ENCODE measurements at regions not wholly inside any gene's neighbourhood (a gene's known extent, or its start where the extent isn't known, plus 50 kb on each side); places are given as distances from the start of the nearest gene placed in this dataset.
"Not testable (repeated sequence)": the region's sequence is repeated elsewhere in the genome, so short reads cannot be mapped to it uniquely, and the experiment has no call there.

DNA sequence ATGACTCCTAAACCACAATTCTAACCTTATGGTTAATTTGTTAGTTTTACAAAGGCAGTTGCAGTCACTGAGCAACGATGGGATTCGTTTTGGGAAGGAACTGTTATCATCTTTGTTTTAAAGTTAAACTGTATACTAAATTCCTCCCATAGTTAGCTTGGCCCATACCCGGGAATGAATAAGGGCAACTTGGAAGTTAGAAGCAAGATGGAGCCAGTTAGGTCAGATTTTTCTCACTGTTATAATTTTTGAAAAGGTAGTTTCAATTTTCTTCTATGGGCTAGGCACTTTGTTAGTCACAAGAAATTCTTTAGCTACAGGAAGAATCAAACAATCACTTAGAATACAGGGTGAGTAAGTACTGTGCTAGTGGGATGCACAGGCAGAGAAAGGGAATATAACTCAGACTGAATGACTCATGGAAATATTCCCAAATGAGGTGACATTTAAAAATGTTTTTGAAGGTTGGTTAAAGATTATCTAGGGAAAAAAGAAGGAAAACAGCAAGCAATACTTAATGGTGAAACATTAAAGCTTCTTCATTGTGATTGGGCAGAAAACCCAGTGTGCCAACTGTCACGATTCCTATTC is 153.6 kb downstream of the MAGEB17 start:
- no peak for DNase-seq (ENCODE audit: low read depth in 2 of 2)

DNA sequence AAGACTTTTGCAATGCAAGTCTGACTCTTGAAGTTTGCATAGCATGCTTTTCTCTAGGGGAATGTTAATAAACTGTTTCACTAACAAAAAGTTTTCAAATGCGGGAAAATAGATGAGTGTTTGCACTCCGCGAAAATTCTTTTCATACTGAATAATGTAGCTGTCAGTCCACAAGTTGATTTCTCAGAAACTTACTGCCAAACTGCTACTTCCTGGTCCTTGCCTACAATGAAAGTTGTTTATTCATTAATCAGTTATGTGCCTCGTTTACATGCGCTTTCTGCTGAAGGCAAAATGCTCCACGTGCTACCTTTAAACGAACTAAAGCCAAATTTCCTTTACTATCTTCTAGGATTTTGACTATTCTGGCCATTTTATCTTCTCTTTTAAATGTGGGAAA is 166.2 kb downstream of the MAGEB17 start:
- no peak for DNase-seq (ENCODE audit: low read depth in 2 of 2)

- no peak for DNase-seq (ENCODE audit: low read depth in 2 of 2)
These were observed 167.9 kb downstream of the MAGEB17 start for GRCh38 chrX:16335181-16335580.

DNA sequence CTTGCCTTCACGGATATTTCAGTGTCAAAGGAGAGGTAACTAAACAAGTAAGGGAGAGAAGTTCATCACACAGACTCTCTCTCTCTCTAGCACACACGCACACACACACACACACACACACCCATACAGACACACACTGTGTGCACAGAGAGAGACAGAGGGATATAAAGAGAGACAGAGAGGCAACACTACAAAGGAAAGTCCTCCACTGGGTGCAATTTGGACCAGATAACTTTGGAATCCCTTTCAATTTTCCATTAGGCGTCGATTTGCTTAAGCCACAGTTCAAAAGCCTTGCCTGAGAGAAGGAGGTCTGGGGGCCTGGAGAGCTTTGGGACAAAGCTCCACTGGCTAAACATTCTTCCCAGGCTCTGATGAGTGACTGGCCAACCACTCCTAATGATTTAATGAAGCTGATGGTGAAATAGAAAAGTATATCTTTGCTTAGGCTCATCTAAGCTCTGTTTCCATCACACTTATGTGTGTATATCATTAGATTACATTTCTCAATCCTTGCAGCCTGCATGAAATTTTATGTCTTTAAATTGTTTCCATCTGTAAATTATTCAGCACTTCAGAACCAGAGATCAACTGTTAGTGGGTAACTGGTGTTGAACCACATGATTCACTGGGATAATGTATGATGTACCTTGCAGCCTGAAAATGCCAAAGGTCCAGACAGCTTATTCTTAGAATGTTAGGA is 180.8 kb downstream of the MAGEB17 start:
- no peak for DNase-seq (ENCODE audit: low read depth in 2 of 2)

GRCh38 chrX:16357902-16358301 is 190.6 kb downstream of the MAGEB17 start:
- no peak for DNase-seq (ENCODE audit: low read depth in 2 of 2)

GRCh38 chrX:16360056-16360455 is 192.8 kb downstream of the MAGEB17 start:
- not testable (repeated sequence) for DNase-seq (ENCODE audit: low read depth in 2 of 2)

DNA sequence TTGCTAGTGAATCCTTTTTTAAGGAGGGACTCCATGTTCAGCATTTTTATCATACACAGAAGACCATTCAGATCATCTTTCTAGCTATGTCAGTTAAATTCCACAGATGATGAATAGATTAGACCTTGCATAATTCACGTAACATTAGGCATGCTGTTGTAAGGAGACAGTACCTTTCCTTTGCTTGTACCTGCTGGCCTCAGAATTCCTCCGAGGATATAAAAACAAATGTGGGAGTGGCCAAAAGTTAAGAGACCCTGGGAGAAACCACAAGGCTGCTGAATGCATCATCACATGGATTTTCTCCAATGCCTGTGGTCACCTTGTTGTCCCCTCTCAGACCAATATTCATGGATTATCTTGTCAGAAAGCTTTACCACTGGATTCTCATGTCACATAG is 201.4 kb downstream of the MAGEB17 start:
- DNase-seq (ENCODE audit: low read depth in 2 of 2) = no peak

DNA sequence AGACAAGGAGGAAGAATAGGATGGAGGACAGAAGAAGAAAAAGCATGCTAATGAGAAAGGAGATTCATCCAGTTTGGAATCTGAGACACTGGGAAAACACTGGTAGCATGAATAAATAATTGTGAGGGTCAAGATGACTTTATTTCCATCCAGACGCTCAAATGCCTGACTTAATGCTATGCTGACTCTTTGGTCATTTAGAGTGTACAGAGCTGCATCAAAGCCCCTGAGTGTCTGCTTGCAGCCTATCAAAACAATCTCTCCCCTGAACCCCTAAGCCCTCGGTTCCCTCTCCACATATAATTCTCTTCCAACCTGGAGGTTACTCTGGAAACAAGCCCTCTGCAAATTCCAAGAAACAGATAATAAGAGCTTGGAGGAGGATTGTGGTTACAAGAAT is 208.8 kb downstream of the MAGEB17 start:
- no peak for DNase-seq (ENCODE audit: low read depth in 2 of 2)

DNA sequence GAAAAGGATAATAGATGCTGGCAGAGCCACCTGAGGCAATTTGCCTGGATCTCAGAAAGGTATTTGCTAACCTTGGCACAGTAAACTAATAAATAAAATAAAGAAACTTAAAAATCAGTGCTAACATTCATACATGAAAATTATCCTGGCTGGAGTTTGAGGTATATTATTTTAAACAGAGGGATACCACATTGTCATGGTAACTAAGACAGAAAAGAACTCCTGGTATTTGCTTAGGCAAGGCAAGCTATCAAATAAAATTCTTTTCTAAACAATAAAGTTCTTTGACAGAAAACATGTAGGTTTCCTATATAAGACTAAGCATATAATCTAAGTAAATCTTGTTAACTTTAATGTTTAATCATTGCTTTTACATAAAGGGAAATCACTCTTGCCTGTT is 218.8 kb downstream of the MAGEB17 start:
- no peak for DNase-seq (ENCODE audit: low read depth in 2 of 2)

DNA sequence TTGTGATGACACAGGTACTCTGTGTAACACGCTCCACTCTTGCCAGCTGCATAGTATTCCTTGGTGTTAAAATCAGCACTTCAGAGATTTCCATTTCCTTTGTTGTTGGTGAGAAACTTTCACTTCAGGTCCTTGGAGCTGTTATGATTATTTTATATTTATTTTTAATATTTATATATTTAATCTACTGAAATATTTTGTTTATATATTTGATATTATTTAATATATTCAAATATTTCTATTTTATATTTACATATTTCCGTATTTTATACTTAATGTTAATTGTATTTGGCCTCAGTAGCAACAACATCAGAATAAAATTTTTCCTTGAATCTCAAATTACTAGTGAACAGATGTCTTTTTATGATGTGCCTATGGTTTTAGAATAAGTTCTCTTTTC is 225.3 kb downstream of the MAGEB17 start:
- DNase-seq (ENCODE audit: low read depth in 2 of 2) = no peak

DNA sequence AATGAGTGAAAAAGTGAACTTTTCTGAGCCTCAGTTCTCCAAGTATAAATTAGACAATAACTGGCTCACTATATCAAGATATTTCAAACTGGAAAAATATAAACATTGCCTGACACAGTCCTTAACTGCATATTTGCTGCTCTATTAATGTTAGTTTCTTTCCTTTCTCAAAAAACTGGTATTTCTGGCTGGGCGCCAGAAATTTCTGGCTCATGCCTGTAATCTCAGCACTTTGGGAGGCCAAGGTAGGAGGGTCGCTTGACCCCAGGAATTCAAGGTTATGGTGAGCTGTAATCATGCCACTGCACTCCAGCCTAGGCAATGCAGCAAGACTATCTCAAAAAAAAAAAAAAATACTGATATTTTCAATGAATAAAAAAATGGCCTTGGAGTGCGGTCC is 227.0 kb downstream of the MAGEB17 start:
- no peak for DNase-seq (ENCODE audit: low read depth in 2 of 2)

DNA sequence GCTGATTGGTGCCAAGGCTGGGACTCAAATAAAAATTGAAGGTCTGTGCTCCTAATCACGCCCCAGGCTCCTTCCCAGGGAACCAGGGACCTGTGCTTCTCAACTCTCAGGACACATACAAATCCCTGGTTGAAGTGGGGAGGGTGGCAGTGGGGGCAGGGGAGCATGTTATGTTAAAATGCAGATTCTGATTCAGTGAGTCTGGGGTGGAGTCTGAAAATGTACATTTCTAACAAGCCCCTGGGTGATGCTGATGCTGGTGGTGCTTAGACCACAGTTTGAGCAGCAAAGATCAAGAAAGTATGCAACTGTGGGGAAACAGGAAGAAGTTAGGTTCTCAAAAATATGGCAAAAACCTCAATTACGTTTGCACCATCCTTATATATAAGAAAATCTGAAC is 236.5 kb downstream of the MAGEB17 start:
- no peak for DNase-seq (ENCODE audit: low read depth in 2 of 2)

DNA sequence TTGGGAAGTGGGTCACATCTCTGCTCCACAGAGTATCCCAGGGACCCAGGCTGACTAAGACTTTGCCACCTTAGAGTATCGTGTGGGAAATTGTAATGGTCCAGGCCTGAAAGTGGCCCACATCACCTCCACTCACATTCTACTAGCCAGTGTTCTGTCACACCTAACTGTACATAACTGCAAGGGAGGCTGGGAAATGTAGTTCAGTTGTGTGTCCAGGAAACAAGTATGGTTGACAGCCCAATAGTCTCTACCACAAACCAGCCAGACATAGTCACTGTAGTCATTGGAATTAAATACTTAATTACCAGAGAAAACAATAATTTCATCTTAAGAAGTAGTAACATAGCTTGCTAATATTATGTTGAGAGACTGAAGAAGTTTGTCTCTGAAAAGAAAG is 233.4 kb upstream of the S100G start:
- no peak for DNase-seq (ENCODE audit: low read depth in 2 of 2)

GRCh38 chrX:16418650-16419049 is 231.3 kb upstream of the S100G start:
- DNase-seq (ENCODE audit: low read depth in 2 of 2) = no peak

DNA sequence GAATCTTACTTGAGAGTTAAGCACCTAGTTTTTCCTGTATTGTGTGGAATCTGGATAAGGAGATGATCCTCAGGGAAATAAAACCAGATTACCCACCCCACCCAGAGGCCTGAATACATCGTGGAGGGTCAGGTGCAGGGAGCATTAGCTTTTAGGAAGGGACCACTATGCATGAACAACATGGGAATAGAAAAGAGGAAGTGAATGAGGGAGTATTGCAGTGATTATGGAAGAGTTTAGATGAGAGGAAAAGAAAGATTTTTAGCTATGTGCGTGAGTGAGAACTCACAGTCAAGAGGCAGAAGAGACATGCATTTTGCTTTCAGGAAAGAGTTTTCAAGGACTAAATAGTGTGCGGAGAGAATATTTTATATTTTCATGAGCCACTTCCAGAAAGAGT is 222.3 kb upstream of the S100G start:
- DNase-seq (ENCODE audit: low read depth in 2 of 2) = no peak

GRCh38 chrX:16429406-16429805 is 220.6 kb upstream of the S100G start:
- DNase-seq (ENCODE audit: low read depth in 2 of 2) = no peak

DNA sequence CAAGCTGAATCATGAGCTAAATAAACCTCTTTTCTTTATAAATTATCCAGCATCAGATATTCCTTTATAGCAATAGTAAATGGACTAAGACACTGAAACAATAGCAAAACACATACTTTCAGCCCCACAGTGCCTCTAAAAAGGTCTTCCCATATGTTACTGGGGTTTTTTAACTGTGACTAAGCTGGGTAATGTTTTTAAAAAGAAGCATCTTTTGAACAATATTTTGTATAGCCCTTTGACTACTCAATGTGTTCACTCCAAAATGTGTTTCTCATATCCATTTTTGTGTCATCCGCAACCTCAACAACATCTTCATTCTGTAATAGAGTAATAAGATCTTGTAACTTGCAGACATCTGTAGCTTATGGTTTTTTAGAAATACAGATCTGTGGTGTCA is 218.7 kb upstream of the S100G start:
- no peak for DNase-seq (ENCODE audit: low read depth in 2 of 2)

DNA sequence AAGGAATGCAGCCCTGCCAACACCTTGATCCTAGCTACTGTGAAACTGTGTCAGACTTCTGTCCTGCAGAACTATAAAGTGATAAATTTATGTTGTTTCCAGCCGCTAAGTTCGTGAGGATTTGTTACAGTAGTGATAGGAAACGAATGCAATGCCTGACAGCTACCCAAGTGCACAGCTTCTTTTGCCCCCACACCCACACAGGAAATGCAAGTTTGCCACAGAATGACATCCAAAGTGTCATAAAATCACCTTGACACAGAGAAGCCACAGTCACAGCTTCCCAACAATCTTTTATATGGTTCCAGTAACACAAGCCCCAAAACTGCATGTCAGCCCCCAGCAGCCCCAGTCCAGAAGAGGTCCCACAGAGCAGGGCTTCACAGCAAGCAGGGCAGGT is 216.9 kb upstream of the S100G start:
- DNase-seq (ENCODE audit: low read depth in 2 of 2) = no peak

DNA sequence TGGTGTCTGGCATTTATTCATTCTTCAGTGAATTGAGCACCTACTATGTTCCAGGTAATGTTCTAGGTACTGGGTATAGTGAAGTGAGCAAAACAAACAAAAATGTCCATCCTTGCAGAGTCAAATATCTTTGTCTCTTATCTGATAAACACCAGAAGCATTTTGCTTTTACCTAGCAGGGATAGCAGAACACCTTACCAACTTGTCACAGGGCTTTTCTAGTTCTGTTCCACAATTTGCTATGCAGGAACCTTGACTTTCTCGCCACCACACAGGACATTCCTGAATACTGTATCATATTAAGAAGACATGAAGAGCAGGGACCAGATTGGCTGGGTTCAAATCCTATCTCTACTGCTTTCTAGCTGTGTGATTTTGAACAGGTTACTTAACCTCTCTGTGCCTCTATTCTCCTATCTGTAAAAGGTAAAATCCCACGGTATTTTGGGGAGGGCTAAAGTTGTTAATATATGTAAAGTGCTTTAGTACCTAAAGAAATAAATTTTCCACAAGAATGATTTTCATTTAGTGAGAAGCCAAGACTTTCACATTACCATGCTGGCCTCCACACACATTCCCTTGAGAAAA is 214.5 kb upstream of the S100G start:
- DNase-seq (ENCODE audit: low read depth in 2 of 2) = no peak

DNA sequence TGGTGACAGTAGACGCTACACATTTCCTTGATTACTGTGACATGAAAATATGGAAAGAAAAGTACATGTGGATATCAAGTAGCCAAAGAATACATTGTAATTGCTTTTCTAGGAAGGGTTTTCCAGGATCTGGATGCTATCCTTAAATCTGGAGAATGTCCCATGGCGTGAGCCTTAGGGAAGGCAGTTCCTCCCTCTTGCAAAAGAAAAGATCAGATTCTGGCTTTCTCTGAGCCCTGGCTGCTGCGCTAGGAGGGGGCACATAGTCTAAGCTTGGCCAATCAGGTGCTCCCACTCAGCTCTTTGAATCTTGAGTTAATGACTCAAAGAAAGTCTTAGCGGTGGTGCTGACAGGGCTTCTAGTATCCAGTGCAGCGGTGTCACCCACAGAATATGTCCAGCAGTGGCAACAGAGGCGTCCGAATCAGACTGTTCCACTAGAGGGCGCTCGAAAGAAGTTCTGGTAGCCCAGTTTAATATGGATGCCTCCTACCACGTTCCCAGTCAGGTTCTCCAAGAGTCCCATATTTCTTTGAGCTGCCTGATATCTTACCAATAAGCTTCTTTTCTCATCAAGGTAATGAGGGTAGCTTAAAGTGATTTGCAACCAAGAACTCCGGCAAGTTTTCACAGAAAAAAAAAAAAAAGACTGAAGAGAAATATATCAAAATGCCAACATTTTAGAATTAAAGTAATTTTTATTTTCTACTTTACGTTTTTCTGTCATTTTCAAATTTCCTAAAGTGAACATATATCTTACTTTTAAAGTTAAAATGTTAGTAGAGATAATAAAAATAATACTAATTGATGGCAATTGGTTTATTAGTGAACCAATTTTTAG is 213.4 kb upstream of the S100G start:
- peak; percentile 51 to 52 for DNase-seq (ENCODE audit: low read depth in 2 of 2)

GRCh38 chrX:16440446-16440845 is 209.5 kb upstream of the S100G start:
- no peak for DNase-seq (ENCODE audit: low read depth in 2 of 2)

GRCh38 chrX:16444353-16444752 is 205.6 kb upstream of the S100G start:
- DNase-seq (ENCODE audit: low read depth in 2 of 2) = no peak
